ENCODE measurements at regions not wholly inside any gene's neighbourhood (a gene's known extent, or its start where the extent isn't known, plus 50 kb on each side); places are given as distances from the start of the nearest gene placed in this dataset.

GRCh38 chr5:117615226-117615625 is 1040.6 kb upstream of the SEMA6A start:
- H3K36me3 ChIP-seq (ENCODE audit: control insufficient read depth in 2 of 2, insufficient read depth in 2 of 2, low read length in 1 of 2) = no peaks in the 10 kb centered on the region
- no peak overlapping the region for H3K4me2 ChIP-seq (ENCODE audit: control insufficient read depth, insufficient read depth)
- RAD21 ChIA-PET (ENCODE audit: unreplicated experiment) = no interaction called here
- DNase-seq (ENCODE audit: low read depth, low spot score) (no peak), FAIRE-seq (no peak), ATAC-seq (no peak)
- H3K9me3 ChIP-seq (replicated peaks; ENCODE audit: control insufficient read depth, insufficient read depth, low read length) = no peaks in the 10 kb centered on the region
- intact Hi-C loops (cut with micrococcal nuclease; ENCODE audit: unreplicated experiment) (no loop called here), in situ Hi-C loops (cut with MboI) (no loop called here)
- BruUV-seq (replicated peaks) = no TSS peak
- no peak overlapping the region for H2AFZ ChIP-seq (ENCODE audit: control insufficient read depth, low read depth, low read length)
- no peaks in the 10 kb centered on the region for H3K27me3 ChIP-seq (replicated peaks in 1 of 2; ENCODE audit: control insufficient read depth in 2 of 2, insufficient read depth in 2 of 2, low read length in 1 of 2)
- POLR2A ChIA-PET = no interaction called here
- H3K27ac ChIP-seq (ENCODE audit: control insufficient read depth, insufficient read depth) = no peak overlapping the region
- no peaks in the 10 kb centered on the region for H4K20me1 ChIP-seq (ENCODE audit: control insufficient read depth, insufficient read depth)
- H3K4me1 ChIP-seq (ENCODE audit: control insufficient read depth, insufficient read depth, low read length) = no peaks in the 10 kb centered on the region
- H3K9ac ChIP-seq (ENCODE audit: control insufficient read depth, insufficient read depth, low read length) = no peak overlapping the region
- no peaks in the 10 kb centered on the region for H3K79me2 ChIP-seq (ENCODE audit: control insufficient read depth, insufficient read depth, low read length)
- no peak overlapping the region for H3K4me3 ChIP-seq
- CTCF ChIA-PET = interaction anchor here (1.3 kb wide), 1 partner anchor 160 kb away, joined by 3 read pairs; no protein-coding TSS in a partner anchor
- SMC1A ChIA-PET (ENCODE audit: uncharacterized antibody, unreplicated experiment) = interaction anchor here (0.6 kb wide), 1 partner anchor 368 kb away, joined by 3 read pairs; no protein-coding TSS in a partner anchor
- TF ChIP-seq, protein P1, sequence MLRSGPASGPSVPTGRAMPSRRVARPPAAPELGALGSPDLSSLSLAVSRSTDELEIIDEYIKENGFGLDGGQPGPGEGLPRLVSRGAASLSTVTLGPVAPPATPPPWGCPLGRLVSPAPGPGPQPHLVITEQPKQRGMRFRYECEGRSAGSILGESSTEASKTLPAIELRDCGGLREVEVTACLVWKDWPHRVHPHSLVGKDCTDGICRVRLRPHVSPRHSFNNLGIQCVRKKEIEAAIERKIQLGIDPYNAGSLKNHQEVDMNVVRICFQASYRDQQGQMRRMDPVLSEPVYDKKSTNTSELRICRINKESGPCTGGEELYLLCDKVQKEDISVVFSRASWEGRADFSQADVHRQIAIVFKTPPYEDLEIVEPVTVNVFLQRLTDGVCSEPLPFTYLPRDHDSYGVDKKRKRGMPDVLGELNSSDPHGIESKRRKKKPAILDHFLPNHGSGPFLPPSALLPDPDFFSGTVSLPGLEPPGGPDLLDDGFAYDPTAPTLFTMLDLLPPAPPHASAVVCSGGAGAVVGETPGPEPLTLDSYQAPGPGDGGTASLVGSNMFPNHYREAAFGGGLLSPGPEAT (IDR thresholded peaks at IDR 0.05; ENCODE audit: low read depth) = no peak
- TF ChIP-seq E2F8 (IDR thresholded peaks at IDR 0.05; ENCODE audit: low read depth, partially characterized antibody) = no peak
- TF ChIP-seq, protein P2, sequence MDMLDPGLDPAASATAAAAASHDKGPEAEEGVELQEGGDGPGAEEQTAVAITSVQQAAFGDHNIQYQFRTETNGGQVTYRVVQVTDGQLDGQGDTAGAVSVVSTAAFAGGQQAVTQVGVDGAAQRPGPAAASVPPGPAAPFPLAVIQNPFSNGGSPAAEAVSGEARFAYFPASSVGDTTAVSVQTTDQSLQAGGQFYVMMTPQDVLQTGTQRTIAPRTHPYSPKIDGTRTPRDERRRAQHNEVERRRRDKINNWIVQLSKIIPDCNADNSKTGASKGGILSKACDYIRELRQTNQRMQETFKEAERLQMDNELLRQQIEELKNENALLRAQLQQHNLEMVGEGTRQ (IDR thresholded peaks at IDR 0.05; ENCODE audit: borderline replicate concordance, low read depth, low read length) = no peak
- TF ChIP-seq TCF3 (IDR thresholded peaks at IDR 0.05; ENCODE audit: borderline replicate concordance, insufficient read depth, low read depth, low read length) = no peak
- no peak for TF ChIP-seq CEBPB (IDR thresholded peaks at IDR 0.05; ENCODE audit: borderline replicate concordance in 1 of 2, low read depth in 2 of 2, low read length in 2 of 2)
- no peak for TF ChIP-seq EP300 (IDR thresholded peaks at IDR 0.05; ENCODE audit: borderline replicate concordance in 1 of 2, control insufficient read depth in 1 of 2, low read depth in 2 of 2, low read length in 2 of 2)
- TF ChIP-seq ZNF592 (IDR thresholded peaks at IDR 0.05) = no peak
- no peak for TF ChIP-seq ESRRA (IDR thresholded peaks at IDR 0.05; ENCODE audit: low read length)
- TF ChIP-seq ZNF687 (IDR thresholded peaks at IDR 0.05) = no peak
- TF ChIP-seq LARP7 (IDR thresholded peaks at IDR 0.05) = no peak

Data from GM12878 (cell line).